Activated naive CD4-positive, alpha-beta T cell treated with anti-CD3 and anti-CD28 coated beads for 36 hours (primary cell): ENCODE measurements at regions not wholly inside any gene's neighbourhood (a gene's known extent, or its start where the extent isn't known, plus 50 kb on each side); places are given as distances from the start of the nearest gene placed in this dataset.
"Not testable (repeated sequence)": the region's sequence is repeated elsewhere in the genome, so short reads cannot be mapped to it uniquely, and the experiment has no call there.

ENCODE experiments used
- CTCF ChIA-PET: fragments of 350-600 bp; sonication (Branson Sonifier 250); formaldehyde crosslinking; loops from one replicate; lab custom pipeline; 2021; ENCODE audit warnings: antibody characterized with exemption; lab: Charles Lee
- DNase-seq: peaks from one replicate; pipeline ENCODE4 v3.0.0-alpha.2; 2020
- H3K27ac Mint-ChIP-seq: one replicate; pipeline ENCODE4 v1.8.0; 2021; ENCODE audit warnings: mild to moderate bottlenecking, mixed read lengths
- H3K27me3 Mint-ChIP-seq: one replicate; pipeline ENCODE4 v1.8.0; 2021; ENCODE audit warnings: low read depth, mixed read lengths
- H3K36me3 Mint-ChIP-seq: one replicate; pipeline ENCODE4 v1.8.0; 2021; ENCODE audit warnings: low read depth, mixed read lengths
- H3K4me1 Mint-ChIP-seq: one replicate; pipeline ENCODE4 v1.8.0; 2021; ENCODE audit warnings: low read depth, mixed read lengths
- H3K4me3 Mint-ChIP-seq: one replicate; pipeline ENCODE4 v1.8.0; 2021; ENCODE audit warnings: mild to moderate bottlenecking, moderate library complexity, mixed read lengths
- H3K9me3 Mint-ChIP-seq: one replicate; pipeline ENCODE4 v1.8.0; 2021; ENCODE audit warnings: mixed read lengths
- intact Hi-C: fragments of 100-400 bp; cut with micrococcal nuclease; formaldehyde crosslinking; loops from one replicate; pipeline ENCODE4 v1.15.1; 2023

DNA sequence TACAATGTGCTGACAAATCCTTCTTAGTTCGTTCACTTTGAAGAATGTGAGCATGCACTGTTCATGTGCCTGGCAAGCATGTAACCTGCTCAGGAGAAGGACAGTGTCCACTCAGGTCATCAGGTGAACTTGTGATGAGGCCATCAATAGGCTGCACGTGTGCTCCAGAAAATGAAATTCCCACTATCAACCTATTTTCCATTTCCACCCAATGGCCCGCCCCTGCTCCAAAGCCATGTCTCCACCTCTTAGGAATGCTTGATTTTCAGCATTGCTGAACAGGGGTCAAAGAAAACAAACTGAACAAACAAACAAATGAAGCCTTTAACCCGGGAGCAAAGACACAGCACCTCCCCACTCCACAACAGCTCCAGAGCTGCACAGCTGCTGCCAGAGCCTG is 563.2 kb downstream of the TUBA3C start:
- H3K4me3 Mint-ChIP-seq, H3K27ac Mint-ChIP-seq, H3K36me3 Mint-ChIP-seq, intact Hi-C loops, DNase-seq, H3K9me3 Mint-ChIP-seq, H3K27me3 Mint-ChIP-seq, H3K4me1 Mint-ChIP-seq, CTCF ChIA-PET: not testable (repeated sequence)

DNA sequence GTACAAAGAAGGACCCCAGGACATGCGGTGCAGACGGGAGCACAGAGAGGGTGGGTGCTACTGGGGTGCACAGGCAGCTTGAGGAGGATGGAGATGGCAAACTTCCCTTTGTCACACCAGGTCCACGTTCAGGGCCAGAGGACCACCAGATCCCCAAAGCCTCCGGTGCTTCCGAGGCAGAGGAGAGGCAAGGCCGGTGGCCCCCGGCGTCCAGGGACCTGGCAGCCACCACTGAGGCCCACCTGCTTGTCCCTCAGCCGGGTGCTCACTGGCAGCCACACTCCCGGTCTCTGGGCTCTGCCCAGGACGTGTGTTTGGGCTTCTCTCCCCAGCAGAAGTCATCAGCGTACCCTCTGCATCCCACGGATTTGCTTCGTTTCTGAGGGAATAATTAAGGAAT is 571.1 kb downstream of the TUBA3C start:
- CTCF ChIA-PET, H3K27ac Mint-ChIP-seq, H3K36me3 Mint-ChIP-seq, intact Hi-C loops, H3K9me3 Mint-ChIP-seq, H3K4me3 Mint-ChIP-seq, H3K4me1 Mint-ChIP-seq, H3K27me3 Mint-ChIP-seq, DNase-seq: not testable (repeated sequence)

DNA sequence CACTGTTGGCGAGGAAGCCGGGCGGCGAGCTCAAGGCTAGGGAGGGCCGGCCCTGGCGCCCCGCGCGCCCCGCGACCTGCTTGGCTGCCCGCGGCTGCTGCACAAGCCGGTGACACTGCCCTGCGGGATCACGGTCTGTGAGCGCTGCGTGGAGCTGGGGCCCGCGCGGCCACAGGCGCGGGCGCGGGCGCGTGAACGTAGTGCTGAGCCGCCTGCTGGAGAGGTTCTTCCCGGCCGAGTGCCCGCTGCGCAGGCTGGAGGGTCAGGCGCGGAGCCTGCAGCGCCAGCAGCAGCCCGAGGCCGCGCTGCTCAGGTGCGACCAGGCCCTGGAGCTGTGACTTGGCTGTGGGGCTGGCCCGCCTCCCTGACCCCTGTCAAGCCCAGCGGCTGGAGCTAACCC is 572.3 kb downstream of the TUBA3C start:
- H3K9me3 Mint-ChIP-seq, CTCF ChIA-PET, DNase-seq, H3K36me3 Mint-ChIP-seq, H3K27ac Mint-ChIP-seq, H3K4me1 Mint-ChIP-seq, H3K27me3 Mint-ChIP-seq, H3K4me3 Mint-ChIP-seq, intact Hi-C loops: not testable (repeated sequence)

DNA sequence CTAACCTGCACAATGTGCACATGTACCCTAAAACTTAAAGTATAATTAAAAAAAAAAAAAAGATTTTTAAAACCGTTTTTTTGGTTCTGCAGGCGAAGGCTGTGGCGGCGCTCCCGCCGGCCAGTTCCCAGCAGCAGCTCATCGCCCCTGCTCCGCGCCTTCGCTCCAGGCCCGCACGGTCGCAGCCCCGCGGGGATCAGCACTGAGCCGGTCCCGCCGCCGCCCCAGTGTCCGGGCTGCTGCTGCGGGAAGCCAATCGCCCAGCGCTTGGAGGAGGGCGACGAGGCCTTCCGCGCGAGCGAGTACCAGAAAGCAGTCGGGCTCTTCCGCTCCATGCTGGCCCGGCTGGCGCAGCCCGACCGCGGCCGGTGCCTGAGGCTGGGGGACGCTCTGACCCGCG is 572.8 kb downstream of the TUBA3C start:
- DNase-seq, H3K4me1 Mint-ChIP-seq, H3K27me3 Mint-ChIP-seq, H3K9me3 Mint-ChIP-seq, intact Hi-C loops, CTCF ChIA-PET, H3K27ac Mint-ChIP-seq, H3K36me3 Mint-ChIP-seq, H3K4me3 Mint-ChIP-seq: not testable (repeated sequence)

DNA sequence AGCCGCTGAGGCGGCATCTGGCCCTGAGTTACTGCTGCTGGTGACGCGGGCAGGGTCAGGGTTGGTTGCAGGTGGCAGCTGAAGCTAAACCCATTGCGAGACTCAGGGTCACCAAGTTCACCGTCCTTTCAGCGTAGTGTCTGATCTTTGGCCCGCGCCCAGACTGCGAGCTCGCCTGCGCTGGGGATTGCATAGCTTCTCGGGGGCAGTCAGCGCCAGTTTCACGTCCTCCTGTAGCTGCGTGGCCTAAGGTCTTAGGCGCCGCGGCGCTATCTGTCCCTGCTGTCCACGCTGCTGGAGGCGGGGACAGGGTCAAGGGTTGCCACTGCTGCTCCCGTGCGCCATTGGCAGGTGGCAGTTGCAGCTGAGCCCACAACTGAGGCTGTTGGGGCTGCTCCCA is 581.3 kb downstream of the TUBA3C start:
- H3K36me3 Mint-ChIP-seq, intact Hi-C loops, H3K9me3 Mint-ChIP-seq, H3K27ac Mint-ChIP-seq, DNase-seq, H3K4me3 Mint-ChIP-seq, CTCF ChIA-PET, H3K27me3 Mint-ChIP-seq, H3K4me1 Mint-ChIP-seq: not testable (repeated sequence)

DNA sequence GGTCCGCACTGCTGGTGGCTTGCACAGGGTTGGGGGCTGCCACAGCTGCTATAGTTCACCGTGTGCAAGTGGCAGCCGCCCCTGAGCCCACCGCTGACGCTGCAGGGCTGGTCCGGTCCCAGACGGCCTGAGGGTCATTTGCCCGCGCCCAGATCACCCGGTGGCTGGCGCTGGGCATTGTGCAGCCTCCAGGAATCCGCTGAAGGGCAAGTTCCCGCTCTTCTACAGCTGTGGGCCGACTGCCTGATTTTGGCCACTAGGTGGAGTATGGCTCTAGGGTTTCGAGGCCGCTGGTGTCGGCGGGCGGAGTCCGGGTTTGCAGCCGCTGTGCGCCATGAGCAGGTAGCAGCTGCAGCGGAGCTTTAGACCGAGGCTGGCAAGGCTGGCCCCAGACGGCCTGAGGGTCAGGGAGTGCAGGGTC is 581.8 kb downstream of the TUBA3C start:
- H3K4me1 Mint-ChIP-seq, H3K9me3 Mint-ChIP-seq, H3K36me3 Mint-ChIP-seq, intact Hi-C loops, H3K4me3 Mint-ChIP-seq, CTCF ChIA-PET, H3K27me3 Mint-ChIP-seq, H3K27ac Mint-ChIP-seq: not testable (repeated sequence)
- peak; percentile 63 for DNase-seq

DNA sequence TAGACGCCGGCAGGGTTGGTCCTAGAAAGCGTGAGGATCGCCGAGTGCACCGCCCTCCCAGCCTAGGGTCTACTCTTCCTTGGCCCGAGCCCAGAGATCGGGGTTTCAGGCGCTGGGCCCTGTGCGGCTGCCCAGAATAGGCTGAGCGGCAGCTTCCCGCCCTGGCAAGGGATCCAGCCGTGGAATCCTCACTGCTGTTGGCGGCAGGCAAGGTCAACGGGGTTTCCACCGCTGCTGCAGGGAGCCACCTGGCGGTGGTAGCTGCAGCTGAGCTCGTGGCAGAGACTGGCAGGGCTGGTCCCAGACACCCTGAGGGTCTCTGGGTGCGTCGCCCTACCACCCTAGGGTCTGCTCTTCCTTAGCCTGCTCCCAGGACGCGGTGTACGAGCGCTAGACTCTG is 583.1 kb downstream of the TUBA3C start:
- H3K4me3 Mint-ChIP-seq, H3K4me1 Mint-ChIP-seq, H3K36me3 Mint-ChIP-seq, CTCF ChIA-PET, H3K27ac Mint-ChIP-seq, intact Hi-C loops, DNase-seq, H3K27me3 Mint-ChIP-seq, H3K9me3 Mint-ChIP-seq: not testable (repeated sequence)

DNA sequence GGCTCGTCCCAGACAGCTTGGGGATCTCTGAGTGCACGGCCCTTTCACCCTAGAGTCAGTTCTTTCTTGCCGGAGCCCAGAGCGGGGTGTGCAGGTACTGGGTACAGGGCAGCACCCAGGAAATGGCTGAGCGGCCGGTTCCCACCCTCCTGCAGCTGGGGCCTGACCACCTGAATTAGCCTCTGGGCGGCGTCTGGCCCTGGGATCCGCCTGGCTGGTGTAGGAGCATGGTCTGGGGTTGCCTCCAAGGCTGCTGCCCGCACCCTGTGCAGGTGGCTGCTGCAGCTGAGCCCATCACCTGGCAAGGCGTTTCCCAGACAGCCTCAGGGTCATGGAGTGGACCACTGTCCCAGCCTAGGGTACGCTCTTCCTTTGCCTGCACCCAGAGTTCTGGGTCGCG is 583.7 kb downstream of the TUBA3C start:
- H3K4me1 Mint-ChIP-seq, H3K36me3 Mint-ChIP-seq, DNase-seq, CTCF ChIA-PET, H3K4me3 Mint-ChIP-seq, H3K27me3 Mint-ChIP-seq, H3K27ac Mint-ChIP-seq, intact Hi-C loops, H3K9me3 Mint-ChIP-seq: not testable (repeated sequence)

DNA sequence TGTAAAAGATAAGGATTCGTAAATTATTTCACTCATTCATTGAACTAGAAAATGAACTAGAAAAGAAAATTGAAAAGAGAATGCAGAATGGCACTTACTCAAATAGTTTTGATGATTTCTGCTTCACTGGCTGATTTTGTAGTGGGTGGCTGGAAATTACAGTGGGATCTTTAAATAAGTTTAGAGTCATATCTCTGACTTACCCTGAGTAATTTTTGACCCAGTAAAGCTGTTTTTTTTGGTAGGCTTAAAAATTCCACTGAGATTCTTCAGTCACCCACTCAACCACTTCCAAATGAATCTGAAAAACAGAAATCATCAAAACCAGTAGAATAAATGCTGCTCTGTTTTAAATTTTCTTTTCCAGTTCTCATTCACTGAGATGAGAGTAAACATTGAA is 604.5 kb downstream of the TUBA3C start:
- CTCF ChIA-PET, H3K36me3 Mint-ChIP-seq, H3K4me3 Mint-ChIP-seq, DNase-seq, H3K9me3 Mint-ChIP-seq, intact Hi-C loops, H3K4me1 Mint-ChIP-seq, H3K27me3 Mint-ChIP-seq, H3K27ac Mint-ChIP-seq: not testable (repeated sequence)

DNA sequence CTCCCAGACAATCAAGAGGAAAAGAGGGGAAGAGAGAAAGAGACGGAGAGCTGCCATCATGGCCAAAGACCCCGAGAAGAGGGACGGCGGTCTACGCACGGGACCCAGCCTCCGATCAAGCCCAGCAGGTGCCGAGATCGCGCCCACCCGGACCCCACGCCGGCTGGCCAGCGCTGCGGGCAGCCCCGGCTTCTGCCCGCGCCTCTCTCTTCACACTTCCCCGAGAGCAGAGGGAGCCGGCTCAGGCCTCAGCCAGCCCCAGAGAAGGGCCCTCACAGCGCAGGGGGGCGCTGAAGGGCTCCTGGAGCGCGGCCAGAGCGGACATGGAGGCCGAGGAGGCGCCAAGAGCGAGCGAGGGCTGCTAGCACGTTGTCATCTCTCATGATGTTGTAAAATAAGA is 613.7 kb downstream of the TUBA3C start:
- intact Hi-C loops, H3K36me3 Mint-ChIP-seq, DNase-seq, H3K9me3 Mint-ChIP-seq, H3K4me3 Mint-ChIP-seq, CTCF ChIA-PET, H3K27ac Mint-ChIP-seq, H3K27me3 Mint-ChIP-seq, H3K4me1 Mint-ChIP-seq: not testable (repeated sequence)
